Fibroblast of lung (primary cell): ENCODE measurements at regions not wholly inside any gene's neighbourhood (a gene's known extent, or its start where the extent isn't known, plus 50 kb on each side); places are given as distances from the start of the nearest gene placed in this dataset.

Experiments
- EZH2 ChIP-seq: IDR thresholded peaks from 2 replicates; pipeline ENCODE4 v1.5.1; 2012; ENCODE audit warnings: low read length, control low read depth, mild to moderate bottlenecking; ENCODE audit errors: missing control alignments
- TF ChIP-seq, protein P1 (sequence below), 2 donors: IDR thresholded peaks in 1 of 2; conservative IDR thresholded peaks in 1 of 2; 1 replicate in 1 of 2; 2 replicates in 1 of 2; pipeline ENCODE4 v1.5.1; 2011 to 2012; ENCODE audit warnings: low read length in 2 of 2, control low read depth in 1 of 2, inconsistent platforms in 1 of 2, low read depth in 1 of 2, mild to moderate bottlenecking in 1 of 2

DNA sequence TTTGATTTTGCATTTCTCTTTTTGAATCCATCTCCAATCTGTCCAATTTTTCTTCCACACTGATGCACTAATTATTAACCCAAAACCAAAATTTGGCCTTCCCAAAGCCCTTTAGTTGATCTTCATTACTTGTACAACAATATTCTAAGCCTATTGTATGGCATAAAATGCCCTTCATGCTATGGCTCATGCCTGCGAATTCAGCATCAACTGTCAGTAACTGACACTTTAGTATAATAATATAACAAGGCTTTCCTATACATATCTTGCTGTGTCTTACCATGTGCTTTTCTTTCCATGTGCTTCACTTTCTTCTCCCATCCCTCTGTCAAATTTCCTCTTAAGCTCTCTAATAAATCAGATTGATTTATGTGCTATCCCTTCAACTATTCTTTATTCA, 154.0 kb upstream of the TFPI start:
- TF ChIP-seq, protein P1, sequence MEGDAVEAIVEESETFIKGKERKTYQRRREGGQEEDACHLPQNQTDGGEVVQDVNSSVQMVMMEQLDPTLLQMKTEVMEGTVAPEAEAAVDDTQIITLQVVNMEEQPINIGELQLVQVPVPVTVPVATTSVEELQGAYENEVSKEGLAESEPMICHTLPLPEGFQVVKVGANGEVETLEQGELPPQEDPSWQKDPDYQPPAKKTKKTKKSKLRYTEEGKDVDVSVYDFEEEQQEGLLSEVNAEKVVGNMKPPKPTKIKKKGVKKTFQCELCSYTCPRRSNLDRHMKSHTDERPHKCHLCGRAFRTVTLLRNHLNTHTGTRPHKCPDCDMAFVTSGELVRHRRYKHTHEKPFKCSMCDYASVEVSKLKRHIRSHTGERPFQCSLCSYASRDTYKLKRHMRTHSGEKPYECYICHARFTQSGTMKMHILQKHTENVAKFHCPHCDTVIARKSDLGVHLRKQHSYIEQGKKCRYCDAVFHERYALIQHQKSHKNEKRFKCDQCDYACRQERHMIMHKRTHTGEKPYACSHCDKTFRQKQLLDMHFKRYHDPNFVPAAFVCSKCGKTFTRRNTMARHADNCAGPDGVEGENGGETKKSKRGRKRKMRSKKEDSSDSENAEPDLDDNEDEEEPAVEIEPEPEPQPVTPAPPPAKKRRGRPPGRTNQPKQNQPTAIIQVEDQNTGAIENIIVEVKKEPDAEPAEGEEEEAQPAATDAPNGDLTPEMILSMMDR (conservative IDR thresholded peaks at IDR 0.05 in 1 of 2, IDR thresholded peaks at IDR 0.05 in 1 of 2; ENCODE audit: low read depth in 1 of 2, low read length in 2 of 2), result no peak
- TF ChIP-seq EZH2, result no peak
